Fibroblast of skin of right quadriceps (primary cell): ENCODE measurements at regions not wholly inside any gene's neighbourhood (a gene's known extent, or its start where the extent isn't known, plus 50 kb on each side); places are given as distances from the start of the nearest gene placed in this dataset.
"Not testable (repeated sequence)": the region's sequence is repeated elsewhere in the genome, so short reads cannot be mapped to it uniquely, and the experiment has no call there.

ENCODE experiments used
- DNase-seq: peaks from one replicate; pipeline ENCODE4 v3.0.0-alpha.2; 2013

- no peak for DNase-seq
Measured at GRCh38 chr5:125054146-125054545, 307.7 kb upstream of the ZNF608 start.

DNA sequence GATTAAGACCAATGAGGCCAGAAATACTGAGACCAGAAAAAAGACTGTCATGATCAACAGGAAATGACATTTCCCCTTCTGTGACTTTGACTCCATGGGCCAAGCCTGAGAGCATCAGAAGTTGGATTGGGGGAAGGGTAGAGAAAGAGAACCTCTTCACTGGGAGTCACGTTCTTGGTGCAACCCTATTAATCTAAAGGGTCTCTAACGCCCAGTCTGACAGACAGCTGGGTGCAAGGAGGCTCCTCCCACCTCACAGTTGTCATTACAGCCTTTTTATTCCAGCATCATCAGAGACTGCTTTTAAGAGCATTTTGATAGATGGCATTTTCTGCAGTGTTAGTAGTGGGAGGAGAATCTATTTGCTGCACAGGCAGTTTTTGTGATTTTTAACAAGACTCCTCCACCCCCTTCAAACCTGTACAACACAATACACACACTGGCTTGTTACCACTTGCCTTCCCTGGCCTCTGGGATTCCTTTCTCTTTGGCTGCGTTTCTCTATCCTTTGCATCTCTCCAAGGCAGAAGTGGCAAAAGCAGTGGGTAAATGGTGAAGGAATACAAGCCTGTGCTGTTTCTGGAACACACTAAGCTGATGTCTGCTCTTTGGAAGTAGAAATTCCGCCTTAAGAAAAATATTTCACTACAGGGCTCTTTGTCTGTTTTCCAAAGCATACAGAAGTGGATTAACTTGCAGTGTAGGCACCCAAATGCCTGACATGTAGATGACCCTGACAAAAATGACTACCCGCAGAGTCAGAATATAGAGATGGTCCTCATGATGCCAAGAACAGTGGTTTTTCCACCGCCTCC lies 310.4 kb upstream of the ZNF608 start:
- no peak for DNase-seq

GRCh38 chr5:125057912-125058826 lies 311.7 kb upstream of the ZNF608 start:
- DNase-seq: peak; percentile 67

- DNase-seq: no peak
Measured at GRCh38 chr5:125059255-125060002, 313.0 kb upstream of the ZNF608 start.

DNA sequence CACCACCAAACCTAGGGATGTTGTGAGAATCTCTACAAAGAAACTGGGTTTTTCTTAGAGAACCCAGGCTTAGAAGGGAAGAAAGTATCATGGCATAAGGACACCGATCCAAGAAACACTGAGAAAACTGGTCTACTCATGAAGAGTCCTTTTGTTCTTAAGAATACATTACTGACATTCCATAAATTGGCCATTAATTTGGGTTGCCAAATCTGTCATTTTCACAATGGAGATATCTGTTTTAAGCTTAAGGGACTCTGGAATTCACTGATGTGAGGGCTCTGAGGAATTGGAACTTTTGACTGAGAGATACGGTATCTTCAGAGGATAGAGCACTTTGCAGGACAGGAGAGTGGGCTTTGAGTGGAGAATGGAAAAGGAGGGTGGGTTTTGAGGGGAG lies 315.3 kb upstream of the ZNF608 start:
- no peak for DNase-seq

- peak; percentile 50 for DNase-seq
Measured at GRCh38 chr5:125064621-125065438, 318.4 kb upstream of the ZNF608 start.

GRCh38 chr5:125065741-125066140 lies 319.3 kb upstream of the ZNF608 start:
- no peak for DNase-seq

DNA sequence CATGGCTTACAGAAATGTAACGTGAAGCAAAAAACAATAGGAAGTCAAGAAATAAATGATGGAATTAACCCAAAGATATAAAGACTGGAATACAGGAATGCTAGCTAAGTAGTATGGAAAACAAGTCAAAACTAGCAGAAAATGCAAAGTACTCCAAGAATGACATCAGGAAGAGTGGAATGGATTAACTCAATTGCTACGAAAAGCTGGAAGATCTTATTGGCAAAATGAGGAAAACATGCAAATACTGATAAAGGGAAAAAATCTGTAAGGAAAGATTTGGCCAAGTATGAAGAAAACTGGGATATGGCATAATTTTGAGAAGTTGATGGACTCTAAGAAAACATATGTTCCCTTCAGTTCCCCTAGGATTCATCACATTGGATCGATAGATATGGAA lies 324.5 kb upstream of the ZNF608 start:
- no peak for DNase-seq

- no peak for DNase-seq
Measured at GRCh38 chr5:125073090-125073489, 326.7 kb upstream of the ZNF608 start.

- DNase-seq: no peak
Measured at GRCh38 chr5:125075567-125075966, 329.1 kb upstream of the ZNF608 start.

DNA sequence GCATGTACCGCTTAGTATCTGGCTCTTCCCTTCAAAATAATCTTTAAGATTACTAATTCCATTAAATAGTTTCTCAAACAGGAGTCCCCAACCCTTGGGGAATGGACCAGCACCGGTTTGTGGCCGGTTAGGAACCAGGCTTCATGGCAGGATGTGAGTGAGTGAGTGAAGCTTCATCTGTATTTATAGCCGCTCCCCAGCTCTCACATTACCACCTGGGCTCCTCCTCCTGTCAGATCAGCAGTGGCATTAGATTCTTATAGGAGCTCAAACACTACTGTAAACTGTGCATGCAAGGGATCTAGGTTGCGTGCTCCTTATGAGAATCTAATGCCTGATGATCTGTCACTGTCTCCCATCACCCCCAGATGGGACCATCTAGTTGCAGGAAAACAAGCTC lies 332.6 kb upstream of the ZNF608 start:
- not testable (repeated sequence) for DNase-seq

GRCh38 chr5:125081101-125081500 lies 334.7 kb upstream of the ZNF608 start:
- no peak for DNase-seq

DNA sequence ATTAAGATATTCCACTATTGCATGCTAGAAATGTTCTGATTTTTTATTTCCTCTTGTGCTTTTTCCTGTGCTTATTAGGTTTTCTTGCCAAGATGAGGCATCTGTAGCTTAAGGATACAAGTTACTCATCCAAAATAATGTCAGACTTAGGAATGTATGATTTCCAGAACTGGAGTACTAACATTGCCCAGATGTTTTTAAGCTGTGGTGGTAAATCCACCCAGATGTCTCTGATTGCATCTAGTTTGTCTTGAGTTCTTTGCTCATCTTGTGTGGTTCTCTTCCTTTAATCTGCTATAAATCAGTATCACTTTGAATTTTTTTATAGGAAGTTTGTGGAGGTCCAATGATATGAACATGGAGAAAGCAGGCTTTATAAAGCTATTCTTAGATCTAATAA lies 337.5 kb upstream of the ZNF608 start:
- peak; percentile 94 for DNase-seq

DNA sequence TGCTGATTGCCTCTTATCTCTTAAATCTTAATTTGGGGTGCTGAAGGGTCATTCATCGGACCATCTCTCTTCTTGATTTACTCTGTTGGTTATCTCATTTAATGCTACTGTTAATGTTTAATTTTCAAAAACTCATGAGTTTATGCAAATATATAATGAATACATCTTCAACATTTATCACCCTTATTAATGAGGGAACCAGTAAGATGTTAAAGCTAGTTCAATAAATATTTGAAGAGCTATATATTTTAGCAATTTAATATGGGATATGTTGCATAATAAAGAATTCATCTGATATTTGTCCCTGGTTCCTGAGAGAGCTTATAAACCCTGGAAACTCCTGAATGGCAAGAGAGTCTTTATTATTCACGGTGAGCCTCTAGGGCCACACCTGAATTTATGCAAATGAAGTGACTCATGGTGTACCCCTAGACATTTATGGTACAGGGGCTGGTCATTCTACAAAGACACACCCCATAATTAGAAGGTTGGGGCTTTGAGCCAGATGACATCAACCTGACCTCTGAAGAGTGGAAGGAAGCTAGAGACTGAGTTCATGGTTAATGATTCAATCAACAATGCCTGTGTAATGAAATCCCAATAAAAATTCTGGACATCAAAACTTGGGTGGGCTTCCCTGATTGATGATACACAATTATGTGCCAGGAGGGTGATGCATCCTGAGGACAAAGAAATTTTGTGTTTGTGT lies 339.5 kb upstream of the ZNF608 start:
- no peak for DNase-seq

- no peak for DNase-seq
Measured at GRCh38 chr5:125088522-125089105, 342.2 kb upstream of the ZNF608 start.

GRCh38 chr5:125092138-125092537 lies 345.7 kb upstream of the ZNF608 start:
- DNase-seq: not testable (repeated sequence)

DNA sequence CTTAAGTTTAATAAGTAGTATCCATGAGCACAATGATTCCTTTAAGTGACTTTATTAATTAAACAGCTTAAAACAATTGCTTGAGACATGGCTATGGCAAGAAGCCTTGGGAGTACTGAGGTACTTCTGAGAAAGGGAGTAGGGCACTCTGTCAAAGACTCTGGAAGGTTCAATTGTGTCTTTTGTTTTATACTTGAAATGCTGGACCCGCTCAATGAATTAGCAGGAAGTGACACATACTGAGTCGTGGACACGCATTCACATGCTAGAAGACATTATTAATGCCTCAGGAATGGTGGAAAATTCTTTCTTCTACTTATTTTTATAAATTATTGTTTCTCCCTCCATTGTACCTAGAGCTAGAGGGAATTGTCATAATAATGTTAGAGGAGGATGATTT lies 347.3 kb upstream of the ZNF608 start:
- DNase-seq: peak; percentile 92

DNA sequence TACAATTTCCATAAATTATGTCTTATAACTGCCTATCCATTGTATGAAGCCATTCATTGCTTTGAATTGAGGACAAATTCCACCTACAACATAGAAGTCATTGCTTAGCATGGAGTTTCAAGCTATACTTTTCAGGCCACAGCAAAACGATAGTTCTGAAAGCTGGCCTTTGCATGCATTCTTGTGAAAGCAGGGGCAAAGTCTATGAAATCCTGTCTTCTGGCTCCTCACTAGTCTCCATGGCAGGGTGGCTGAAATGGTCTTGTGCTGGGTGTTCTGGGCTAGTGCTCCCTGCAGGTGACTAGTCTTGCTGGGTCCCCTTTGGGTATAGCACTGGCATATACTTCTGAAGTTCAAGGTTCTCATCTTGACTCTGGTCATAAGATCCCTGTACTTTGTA lies 353.9 kb upstream of the ZNF608 start:
- no peak for DNase-seq

DNA sequence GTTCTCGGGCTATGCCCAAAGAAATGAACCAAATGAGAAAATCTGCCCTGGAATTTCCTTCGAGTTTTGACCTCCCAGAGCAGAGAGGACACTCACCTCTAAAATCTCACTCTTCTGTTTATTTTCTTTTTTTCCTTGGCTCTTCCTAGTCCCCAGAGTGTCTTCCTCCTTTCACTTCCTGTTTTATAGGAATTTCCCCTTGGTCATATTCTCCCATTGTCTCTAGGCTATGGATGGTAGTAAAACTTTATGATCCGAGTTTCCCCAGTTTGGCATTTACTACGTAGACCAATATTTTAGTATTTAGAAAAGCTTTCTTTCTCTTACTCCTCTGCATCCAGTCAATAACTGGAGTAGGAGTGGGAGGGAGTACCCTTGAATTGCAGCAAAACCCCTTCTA lies 354.5 kb upstream of the ZNF608 start:
- no peak for DNase-seq

GRCh38 chr5:125103459-125103858 lies 357.0 kb upstream of the ZNF608 start:
- DNase-seq: no peak

GRCh38 chr5:125106271-125106670 lies 359.8 kb upstream of the ZNF608 start:
- peak; percentile 32 for DNase-seq
